SK-N-MC (cell line): ENCODE measurements at regions not wholly inside any gene's neighbourhood (a gene's known extent, or its start where the extent isn't known, plus 50 kb on each side); places are given as distances from the start of the nearest gene placed in this dataset.

Experiments used
- DNase-seq: peaks from one replicate; pipeline ENCODE4 v3.0.0-alpha.2; 2011; ENCODE audit warnings: low read depth, low spot score
- H3K27ac ChIP-seq: fragments of 200-600 bp; sonication (generic); 2 replicates; pipeline ENCODE4 v1.5.1; 2016; ENCODE audit warnings: mixed run types
- H3K36me3 ChIP-seq: fragments of 200-600 bp; sonication (generic); 2 replicates; pipeline ENCODE4 v1.6.1; 2017; ENCODE audit warnings: antibody characterized with exemption, low read length, mixed read lengths; ENCODE audit not compliant: insufficient read depth
- H3K4me3 ChIP-seq: fragments of 200-600 bp; sonication (generic); 2 replicates; pipeline ENCODE4 v1.5.1; 2016
- H3K9ac ChIP-seq: fragments of 200-600 bp; sonication (generic); 2 replicates; pipeline ENCODE4 v1.8.0; 2017; ENCODE audit warnings: mixed run types, mixed read lengths; ENCODE audit not compliant: insufficient read length
- H3K9me3 ChIP-seq: fragments of 200-600 bp; sonication (generic); 2 replicates; pipeline ENCODE4 v1.6.1; 2017; ENCODE audit warnings: low read depth, mild to moderate bottlenecking, antibody characterized with exemption, low read length, moderate library complexity, mixed read lengths
- EZH2 ChIP-seq: fragments of 200-600 bp; sonication (generic); IDR thresholded peaks from one replicate; pipeline ENCODE4 v1.6.1; 2017; ENCODE audit warnings: antibody characterized with exemption
- FOXP2 ChIP-seq: optimal IDR thresholded peaks from 2 replicates; pipeline ENCODE3; 2011; ENCODE audit warnings: mild to moderate bottlenecking, moderate library complexity; ENCODE audit not compliant: insufficient read depth; ENCODE audit errors: extremely low read length, control extremely low read depth
- POLR2AphosphoS5 ChIP-seq: IDR thresholded peaks from 2 replicates; pipeline ENCODE4 v1.6.1; 2012; ENCODE audit warnings: mild to moderate bottlenecking, low read depth, low read length, borderline replicate concordance

- no peak for DNase-seq
- no peak overlapping the region for H3K27ac ChIP-seq
- H3K9me3 ChIP-seq: no peaks in the 10 kb centered on the region
- no peak overlapping the region for H3K9ac ChIP-seq
- no peak for TF ChIP-seq EZH2
- TF ChIP-seq FOXP2: no peak
- no peak for TF ChIP-seq POLR2AphosphoS5
- H3K4me3 ChIP-seq: no peak overlapping the region
- H3K36me3 ChIP-seq: no peaks in the 10 kb centered on the region
These were observed 58.3 kb downstream of the TRIML1 start for GRCh38 chr4:188197566-188197965.

- no peak for TF ChIP-seq FOXP2
- no peak for TF ChIP-seq EZH2
- TF ChIP-seq POLR2AphosphoS5: no peak
- Histone ChIP-seq H3K9me3 (no peaks in the 10 kb centered on the region), H3K27ac (no peak overlapping the region), H3K4me3 (no peak overlapping the region), H3K9ac (no peak overlapping the region), H3K36me3 (no peaks in the 10 kb centered on the region)
- DNase-seq: no peak
These were observed 59.9 kb downstream of the TRIML1 start for GRCh38 chr4:188198982-188199792.

- Histone ChIP-seq H3K9me3 (no peaks in the 10 kb centered on the region), H3K9ac (no peak overlapping the region), H3K36me3 (no peaks in the 10 kb centered on the region), H3K4me3 (no peak overlapping the region), H3K27ac (no peak overlapping the region)
- TF ChIP-seq POLR2AphosphoS5 (no peak), FOXP2 (no peak)
- no peak for DNase-seq
These were observed 62.6 kb downstream of the TRIML1 start for GRCh38 chr4:188201851-188202250.

- Histone ChIP-seq H3K9me3 (no peaks in the 10 kb centered on the region), H3K36me3 (no peaks in the 10 kb centered on the region), H3K27ac (no peak overlapping the region), H3K9ac (no peak overlapping the region), H3K4me3 (no peak overlapping the region)
- no peak for DNase-seq
- TF ChIP-seq EZH2 (no peak), FOXP2 (no peak), POLR2AphosphoS5 (no peak)
These were observed 67.5 kb downstream of the TRIML1 start for GRCh38 chr4:188206783-188207182.

- no peaks in the 10 kb centered on the region for H3K36me3 ChIP-seq
- TF ChIP-seq EZH2 (no peak), FOXP2 (no peak), POLR2AphosphoS5 (no peak)
- no peak overlapping the region for H3K9ac ChIP-seq
- no peak for DNase-seq
- H3K4me3 ChIP-seq: no peak overlapping the region
- H3K27ac ChIP-seq: no peak overlapping the region
- no peaks in the 10 kb centered on the region for H3K9me3 ChIP-seq
These were observed 75.6 kb downstream of the TRIML1 start for GRCh38 chr4:188214861-188215260.

GRCh38 chr4:188218392-188218791 lies 79.2 kb downstream of the TRIML1 start:
- no peak for TF ChIP-seq POLR2AphosphoS5
- TF ChIP-seq FOXP2: no peak
- TF ChIP-seq EZH2: no peak
- no peak for DNase-seq

GRCh38 chr4:188220006-188220405 lies 80.8 kb downstream of the TRIML1 start:
- Histone ChIP-seq H3K9me3 (no peaks in the 10 kb centered on the region), H3K4me3 (no peak overlapping the region), H3K9ac (no peak overlapping the region), H3K27ac (no peak overlapping the region), H3K36me3 (no peaks in the 10 kb centered on the region)
- DNase-seq: no peak
- TF ChIP-seq EZH2 (no peak), FOXP2 (no peak), POLR2AphosphoS5 (no peak)

More at GRCh38 chr4:188218392-188218791, 79.2 kb downstream of the TRIML1 start:
- no peak overlapping the region for H3K4me3 ChIP-seq
- H3K9me3 ChIP-seq: no peaks in the 10 kb centered on the region
- no peaks in the 10 kb centered on the region for H3K36me3 ChIP-seq
- H3K9ac ChIP-seq: no peak overlapping the region
- no peak overlapping the region for H3K27ac ChIP-seq

- TF ChIP-seq FOXP2 (no peak), EZH2 (no peak), POLR2AphosphoS5 (no peak)
- Histone ChIP-seq H3K9ac (no peak overlapping the region), H3K27ac (no peak overlapping the region), H3K9me3 (no peaks in the 10 kb centered on the region), H3K4me3 (no peak overlapping the region), H3K36me3 (no peaks in the 10 kb centered on the region)
- no peak for DNase-seq
These were observed 81.8 kb downstream of the TRIML1 start for GRCh38 chr4:188221090-188221489.

- H3K4me3 ChIP-seq: no peak overlapping the region
- DNase-seq: no peak
- H3K27ac ChIP-seq: no peak overlapping the region
- no peak overlapping the region for H3K9ac ChIP-seq
- no peaks in the 10 kb centered on the region for H3K36me3 ChIP-seq
- TF ChIP-seq POLR2AphosphoS5: no peak
- TF ChIP-seq FOXP2: no peak
- TF ChIP-seq EZH2: no peak
- no peaks in the 10 kb centered on the region for H3K9me3 ChIP-seq
These were observed 89.0 kb downstream of the TRIML1 start for GRCh38 chr4:188228279-188228678.
